HL-60 (cell line): ENCODE measurements at regions not wholly inside any gene's neighbourhood (a gene's known extent, or its start where the extent isn't known, plus 50 kb on each side); places are given as distances from the start of the nearest gene placed in this dataset.

Source experiments
- CTCF ChIP-seq: IDR thresholded peaks from one replicate; pipeline ENCODE4 v1.5.1; 2011; ENCODE audit warnings: low read length, control low read depth, inconsistent platforms; ENCODE audit not compliant: insufficient read depth
- POLR2AphosphoS5 ChIP-seq: IDR thresholded peaks from 2 replicates; pipeline ENCODE4 v1.6.1; 2012; ENCODE audit warnings: low read depth

DNA sequence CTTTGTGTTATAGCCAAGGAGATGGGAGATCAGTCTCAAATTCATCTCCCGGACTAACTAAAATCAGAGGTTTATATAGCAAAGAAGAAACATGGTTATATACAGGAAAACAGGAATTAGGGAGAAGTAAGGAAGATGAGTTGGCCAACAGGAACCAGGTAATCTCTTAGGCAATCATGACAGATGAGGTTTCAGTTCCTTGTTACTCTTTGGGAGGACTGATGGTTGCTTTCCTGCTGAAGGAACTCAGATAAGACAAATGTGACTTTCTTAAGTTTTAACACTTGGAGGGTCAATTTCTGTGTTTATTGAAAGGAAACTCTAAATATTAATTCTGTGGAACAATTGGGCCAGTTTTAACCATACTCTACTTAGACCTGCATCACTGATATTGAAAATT lies 1072.0 kb upstream of the CNTN5 start:
- TF ChIP-seq CTCF (no peak), POLR2AphosphoS5 (no peak)
